SK-N-SH (cell line): ENCODE measurements at regions not wholly inside any gene's neighbourhood (a gene's known extent, or its start where the extent isn't known, plus 50 kb on each side); places are given as distances from the start of the nearest gene placed in this dataset.
"Not testable (repeated sequence)": the region's sequence is repeated elsewhere in the genome, so short reads cannot be mapped to it uniquely, and the experiment has no call there.

Experiments used
- CTCF ChIA-PET: fragments of 300-600, 350-600 bp; formaldehyde crosslinking; extraction: SDS; loops from one replicate; lab custom pipeline; 2021; lab: Yijun Ruan, JAX
- POLR2A ChIA-PET: fragments of 350-600 bp; sonication (Branson Sonifier 250); formaldehyde crosslinking; extraction: SDS; loops from one replicate; lab custom pipeline; 2020; ENCODE audit warnings: antibody characterized with exemption, inconsistent platforms; lab: Yijun Ruan, JAX
- DNase-seq: peaks from one replicate; pipeline ENCODE4 v3.0.0; 2012
- H2AFZ ChIP-seq: fragments of 200-600 bp; sonication (generic); 2 replicates; pipeline ENCODE4 v1.8.1; 2016; ENCODE audit warnings: antibody characterized with exemption, mild to moderate bottlenecking, low read depth
- H3F3A ChIP-seq: fragments of 200-600 bp; sonication (generic); replicated peaks from 2 replicates; pipeline ENCODE3; 2016; ENCODE audit warnings: antibody characterized with exemption, mild to moderate bottlenecking; ENCODE audit not compliant: insufficient read depth
- H3K27ac ChIP-seq, 2 experiments: fragments of 200-500 bp in 1 of 2; fragments of 200-600 bp in 1 of 2; sonication (Bioruptor generic) in 1 of 2; sonication (generic), shearing (Covaris generic) in 1 of 2; 2 replicates each; pipeline versions ENCODE4 v1.5.1 to v1.6.1; 2014 to 2016; ENCODE audit warnings: low read depth in 2 of 2, inconsistent platforms in 1 of 2, low read length in 1 of 2, mild to moderate bottlenecking in 1 of 2, mixed read lengths in 1 of 2
- H3K27me3 ChIP-seq: fragments of 200-600 bp; sonication (generic), shearing (Covaris generic); 2 replicates; pipeline ENCODE4 v1.6.1; 2016; ENCODE audit warnings: mixed run types; ENCODE audit not compliant: insufficient read depth
- H3K36me3 ChIP-seq, 2 experiments: fragments of 200-500 bp in 1 of 2; fragments of 200-600 bp in 1 of 2; sonication (Bioruptor generic) in 1 of 2; sonication (generic) in 1 of 2; replicated peaks in 1 of 2; 2 replicates each; pipeline versions ENCODE3 to v1.5.1; 2014 to 2016; ENCODE audit warnings: low read length in 1 of 2, mild to moderate bottlenecking in 1 of 2; ENCODE audit not compliant: insufficient read depth in 2 of 2, control insufficient read depth in 1 of 2
- H3K4me1 ChIP-seq, 2 experiments: fragments of 200-500 bp in 1 of 2; fragments of 200-600 bp in 1 of 2; sonication (Bioruptor generic) in 1 of 2; sonication (generic), shearing (Covaris generic) in 1 of 2; 2 replicates each; pipeline versions ENCODE4 v1.5.1 to v1.6.1; 2014 to 2016; ENCODE audit warnings: low read depth in 1 of 2, low read length in 1 of 2, mixed run types in 1 of 2; ENCODE audit not compliant: insufficient read depth in 2 of 2, control insufficient read depth in 1 of 2
- H3K4me2 ChIP-seq: fragments of 200-600 bp; sonication (generic), shearing (Covaris generic); 2 replicates; pipeline ENCODE4 v1.6.1; 2017; ENCODE audit warnings: mixed run types
- H3K4me3 ChIP-seq, 2 experiments: fragments of 200-500 bp in 1 of 2; fragments of 200-600 bp in 1 of 2; sonication (Bioruptor generic) in 1 of 2; sonication (generic), shearing (Covaris generic) in 1 of 2; 2 replicates each; pipeline versions ENCODE4 v1.5.1 to v1.8.1; 2014 to 2016; ENCODE audit warnings: low read depth in 2 of 2, inconsistent platforms in 1 of 2, low read length in 1 of 2, mild to moderate bottlenecking in 1 of 2, mixed read lengths in 1 of 2, moderate library complexity in 1 of 2
- H3K79me2 ChIP-seq: fragments of 200-600 bp; sonication (generic); 2 replicates; pipeline ENCODE4 v1.8.1; 2017; ENCODE audit warnings: mild to moderate bottlenecking; ENCODE audit not compliant: insufficient read depth
- H3K9ac ChIP-seq: fragments of 200-600 bp; sonication (generic); 2 replicates; pipeline ENCODE4 v1.6.1; 2017; ENCODE audit warnings: mixed run types
- H3K9me2 ChIP-seq: fragments of 200-600 bp; sonication (generic); 2 replicates; pipeline ENCODE4 v1.6.1; 2017; ENCODE audit warnings: mixed run types
- H3K9me3 ChIP-seq: fragments of 200-600 bp; sonication (generic); 2 replicates; pipeline ENCODE4 v1.6.1; 2017; ENCODE audit warnings: mixed run types, mild to moderate bottlenecking, moderate library complexity
- H4K20me1 ChIP-seq: fragments of 200-600 bp; sonication (generic); 2 replicates; pipeline ENCODE4 v1.6.1; 2017; ENCODE audit warnings: mild to moderate bottlenecking, mixed run types; ENCODE audit not compliant: insufficient read depth
- MEF2A ChIP-seq: IDR thresholded peaks from 2 replicates; pipeline ENCODE4 v1.4.0; 2012; ENCODE audit warnings: low read depth, borderline replicate concordance
- POLR2AphosphoS5 ChIP-seq: IDR thresholded peaks from 2 replicates; pipeline ENCODE4 v1.6.1; 2012; ENCODE audit warnings: low read depth, low read length
- RXRA ChIP-seq: IDR thresholded peaks from 2 replicates; pipeline ENCODE4 v1.4.0; 2012; ENCODE audit warnings: low read depth, mild to moderate bottlenecking, borderline replicate concordance
- SIN3A ChIP-seq: IDR thresholded peaks from 2 replicates; pipeline ENCODE4 v1.6.1; 2012; ENCODE audit warnings: low read depth, mild to moderate bottlenecking, low read length, moderate library complexity, borderline replicate concordance
- TAF1 ChIP-seq: IDR thresholded peaks from 2 replicates; pipeline ENCODE4 v1.6.1; 2012; ENCODE audit warnings: low read depth, mild to moderate bottlenecking, low read length, moderate library complexity, borderline replicate concordance
- WGBS: methylation state at CpG from one replicate; pipeline ENCODE4 v1.1.6; 2017; ENCODE audit warnings: low lambda C conversion rate; 5-methylcytosine and 5-hydroxymethylcytosine counted together
- TF ChIP-seq, protein P1 (sequence below): fragments of 150-350 bp; IDR thresholded peaks from 2 replicates; pipeline ENCODE4 v1.6.1; 2016; ENCODE audit warnings: mild to moderate bottlenecking, low read depth, low read length
- TF ChIP-seq, protein P2 (sequence below): IDR thresholded peaks from 2 replicates; pipeline ENCODE4 v1.4.0; 2012; ENCODE audit warnings: low read depth, borderline replicate concordance
- TF ChIP-seq, protein P3 (sequence below): fragments of 150-350 bp; IDR thresholded peaks from 2 replicates; pipeline ENCODE4 v1.6.1; 2017; ENCODE audit warnings: antibody characterized with exemption, low read length, low read depth, borderline replicate concordance

- ChIA-PET CTCF (no interaction called here), POLR2A (no interaction called here)
- H3F3A ChIP-seq = no peaks in the 10 kb centered on the region
- H3K79me2 ChIP-seq = no peaks in the 10 kb centered on the region
- no peaks in the 10 kb centered on the region for H3K36me3 ChIP-seq
- DNase-seq = no peak
- no peak for TF ChIP-seq MEF2A
- H3K9me3 ChIP-seq = no peaks in the 10 kb centered on the region
- no peaks in the 10 kb centered on the region; the same call in 1 of the 2 replicates for H3K9me2 ChIP-seq
- H3K4me3 ChIP-seq = no peak overlapping the region
- H4K20me1 ChIP-seq = no peaks in the 10 kb centered on the region
- H3K27ac ChIP-seq = no peak overlapping the region
- 0% methylated on average over 2 of the region's 2 CpGs for WGBS
- no peak overlapping the region for H3K4me2 ChIP-seq
- H3K9ac ChIP-seq = no peak overlapping the region
- H3K4me1 ChIP-seq = no peaks in the 10 kb centered on the region
- no peak overlapping the region for H2AFZ ChIP-seq
- no peaks in the 10 kb centered on the region for H3K27me3 ChIP-seq
Observed at GRCh38 chr10:90245623-90246022, 544.2 kb downstream of the KIF20B start.

GRCh38 chr10:90250784-90251183, 549.4 kb downstream of the KIF20B start:
- POLR2A ChIA-PET = not testable (repeated sequence)
- WGBS = 51% methylated on average over 12 of the region's 16 CpGs

GRCh38 chr10:90269699-90270098, 568.3 kb downstream of the KIF20B start:
- 17% methylated on average over 2 of the region's 2 CpGs for WGBS
- Histone ChIP-seq H3K9me3 (no peaks in the 10 kb centered on the region), H3K9ac (no peak overlapping the region), H3K4me3 (no peak overlapping the region), H3K27ac (no peak overlapping the region), H3K27me3 (no peaks in the 10 kb centered on the region), H3K4me2 (no peak overlapping the region), H3F3A (no peaks in the 10 kb centered on the region), H3K4me1 (no peaks in the 10 kb centered on the region), H3K36me3 (no peaks in the 10 kb centered on the region), H3K79me2 (no peaks in the 10 kb centered on the region), H2AFZ (no peak overlapping the region), H4K20me1 (no peaks in the 10 kb centered on the region), H3K9me2 (no peaks in the 10 kb centered on the region)
- POLR2A ChIA-PET = no interaction called here
- DNase-seq = no peak
- TF ChIP-seq MEF2A (no peak), SIN3A (no peak), TAF1 (no peak), POLR2AphosphoS5 (no peak), RXRA (no peak)
- TF ChIP-seq, protein P1, sequence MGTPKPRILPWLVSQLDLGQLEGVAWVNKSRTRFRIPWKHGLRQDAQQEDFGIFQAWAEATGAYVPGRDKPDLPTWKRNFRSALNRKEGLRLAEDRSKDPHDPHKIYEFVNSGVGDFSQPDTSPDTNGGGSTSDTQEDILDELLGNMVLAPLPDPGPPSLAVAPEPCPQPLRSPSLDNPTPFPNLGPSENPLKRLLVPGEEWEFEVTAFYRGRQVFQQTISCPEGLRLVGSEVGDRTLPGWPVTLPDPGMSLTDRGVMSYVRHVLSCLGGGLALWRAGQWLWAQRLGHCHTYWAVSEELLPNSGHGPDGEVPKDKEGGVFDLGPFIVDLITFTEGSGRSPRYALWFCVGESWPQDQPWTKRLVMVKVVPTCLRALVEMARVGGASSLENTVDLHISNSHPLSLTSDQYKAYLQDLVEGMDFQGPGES = no peak
- TF ChIP-seq, protein P2, sequence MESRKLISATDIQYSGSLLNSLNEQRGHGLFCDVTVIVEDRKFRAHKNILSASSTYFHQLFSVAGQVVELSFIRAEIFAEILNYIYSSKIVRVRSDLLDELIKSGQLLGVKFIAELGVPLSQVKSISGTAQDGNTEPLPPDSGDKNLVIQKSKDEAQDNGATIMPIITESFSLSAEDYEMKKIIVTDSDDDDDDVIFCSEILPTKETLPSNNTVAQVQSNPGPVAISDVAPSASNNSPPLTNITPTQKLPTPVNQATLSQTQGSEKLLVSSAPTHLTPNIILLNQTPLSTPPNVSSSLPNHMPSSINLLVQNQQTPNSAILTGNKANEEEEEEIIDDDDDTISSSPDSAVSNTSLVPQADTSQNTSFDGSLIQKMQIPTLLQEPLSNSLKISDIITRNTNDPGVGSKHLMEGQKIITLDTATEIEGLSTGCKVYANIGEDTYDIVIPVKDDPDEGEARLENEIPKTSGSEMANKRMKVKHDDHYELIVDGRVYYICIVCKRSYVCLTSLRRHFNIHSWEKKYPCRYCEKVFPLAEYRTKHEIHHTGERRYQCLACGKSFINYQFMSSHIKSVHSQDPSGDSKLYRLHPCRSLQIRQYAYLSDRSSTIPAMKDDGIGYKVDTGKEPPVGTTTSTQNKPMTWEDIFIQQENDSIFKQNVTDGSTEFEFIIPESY = no peak
- TF ChIP-seq, protein P3, sequence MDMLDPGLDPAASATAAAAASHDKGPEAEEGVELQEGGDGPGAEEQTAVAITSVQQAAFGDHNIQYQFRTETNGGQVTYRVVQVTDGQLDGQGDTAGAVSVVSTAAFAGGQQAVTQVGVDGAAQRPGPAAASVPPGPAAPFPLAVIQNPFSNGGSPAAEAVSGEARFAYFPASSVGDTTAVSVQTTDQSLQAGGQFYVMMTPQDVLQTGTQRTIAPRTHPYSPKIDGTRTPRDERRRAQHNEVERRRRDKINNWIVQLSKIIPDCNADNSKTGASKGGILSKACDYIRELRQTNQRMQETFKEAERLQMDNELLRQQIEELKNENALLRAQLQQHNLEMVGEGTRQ = no peak
- CTCF ChIA-PET = no interaction called here

More at GRCh38 chr10:90250784-90251183, 549.4 kb downstream of the KIF20B start:
- H3K4me3 ChIP-seq, H3K9ac ChIP-seq, H2AFZ ChIP-seq, H3K79me2 ChIP-seq, H3K27ac ChIP-seq, H3K9me3 ChIP-seq, H3K4me2 ChIP-seq, H3K4me1 ChIP-seq, H4K20me1 ChIP-seq, DNase-seq, H3K36me3 ChIP-seq, H3F3A ChIP-seq, CTCF ChIA-PET, H3K9me2 ChIP-seq, H3K27me3 ChIP-seq: not testable (repeated sequence)
